SK-N-SH (cell line): ENCODE measurements at regions not wholly inside any gene's neighbourhood (a gene's known extent, or its start where the extent isn't known, plus 50 kb on each side); places are given as distances from the start of the nearest gene placed in this dataset.

Experiments used
- CTCF ChIA-PET: fragments of 300-600, 350-600 bp; formaldehyde crosslinking; extraction: SDS; loops from one replicate; lab custom pipeline; 2021; lab: Yijun Ruan, JAX
- POLR2A ChIA-PET: fragments of 350-600 bp; sonication (Branson Sonifier 250); formaldehyde crosslinking; extraction: SDS; loops from one replicate; lab custom pipeline; 2020; ENCODE audit warnings: antibody characterized with exemption, inconsistent platforms; lab: Yijun Ruan, JAX
- DNase-seq: peaks from one replicate; pipeline ENCODE4 v3.0.0; 2012
- H2AFZ ChIP-seq: fragments of 200-600 bp; sonication (generic); 2 replicates; pipeline ENCODE4 v1.8.1; 2016; ENCODE audit warnings: antibody characterized with exemption, mild to moderate bottlenecking, low read depth
- H3F3A ChIP-seq: fragments of 200-600 bp; sonication (generic); replicated peaks from 2 replicates; pipeline ENCODE3; 2016; ENCODE audit warnings: antibody characterized with exemption, mild to moderate bottlenecking; ENCODE audit not compliant: insufficient read depth
- H3K27ac ChIP-seq, 2 experiments: fragments of 200-500 bp in 1 of 2; fragments of 200-600 bp in 1 of 2; sonication (Bioruptor generic) in 1 of 2; sonication (generic), shearing (Covaris generic) in 1 of 2; 2 replicates each; pipeline versions ENCODE4 v1.5.1 to v1.6.1; 2014 to 2016; ENCODE audit warnings: low read depth in 2 of 2, inconsistent platforms in 1 of 2, low read length in 1 of 2, mild to moderate bottlenecking in 1 of 2, mixed read lengths in 1 of 2
- H3K27me3 ChIP-seq: fragments of 200-600 bp; sonication (generic), shearing (Covaris generic); 2 replicates; pipeline ENCODE4 v1.6.1; 2016; ENCODE audit warnings: mixed run types; ENCODE audit not compliant: insufficient read depth
- H3K36me3 ChIP-seq, 2 experiments: fragments of 200-500 bp in 1 of 2; fragments of 200-600 bp in 1 of 2; sonication (Bioruptor generic) in 1 of 2; sonication (generic) in 1 of 2; replicated peaks in 1 of 2; 2 replicates each; pipeline versions ENCODE3 to v1.5.1; 2014 to 2016; ENCODE audit warnings: low read length in 1 of 2, mild to moderate bottlenecking in 1 of 2; ENCODE audit not compliant: insufficient read depth in 2 of 2, control insufficient read depth in 1 of 2
- H3K4me1 ChIP-seq, 2 experiments: fragments of 200-500 bp in 1 of 2; fragments of 200-600 bp in 1 of 2; sonication (Bioruptor generic) in 1 of 2; sonication (generic), shearing (Covaris generic) in 1 of 2; 2 replicates each; pipeline versions ENCODE4 v1.5.1 to v1.6.1; 2014 to 2016; ENCODE audit warnings: low read depth in 1 of 2, low read length in 1 of 2, mixed run types in 1 of 2; ENCODE audit not compliant: insufficient read depth in 2 of 2, control insufficient read depth in 1 of 2
- H3K4me2 ChIP-seq: fragments of 200-600 bp; sonication (generic), shearing (Covaris generic); 2 replicates; pipeline ENCODE4 v1.6.1; 2017; ENCODE audit warnings: mixed run types
- H3K4me3 ChIP-seq, 2 experiments: fragments of 200-500 bp in 1 of 2; fragments of 200-600 bp in 1 of 2; sonication (Bioruptor generic) in 1 of 2; sonication (generic), shearing (Covaris generic) in 1 of 2; 2 replicates each; pipeline versions ENCODE4 v1.5.1 to v1.8.1; 2014 to 2016; ENCODE audit warnings: low read depth in 2 of 2, inconsistent platforms in 1 of 2, low read length in 1 of 2, mild to moderate bottlenecking in 1 of 2, mixed read lengths in 1 of 2, moderate library complexity in 1 of 2
- H3K79me2 ChIP-seq: fragments of 200-600 bp; sonication (generic); 2 replicates; pipeline ENCODE4 v1.8.1; 2017; ENCODE audit warnings: mild to moderate bottlenecking; ENCODE audit not compliant: insufficient read depth
- H3K9ac ChIP-seq: fragments of 200-600 bp; sonication (generic); 2 replicates; pipeline ENCODE4 v1.6.1; 2017; ENCODE audit warnings: mixed run types
- H3K9me2 ChIP-seq: fragments of 200-600 bp; sonication (generic); 2 replicates; pipeline ENCODE4 v1.6.1; 2017; ENCODE audit warnings: mixed run types
- H3K9me3 ChIP-seq: fragments of 200-600 bp; sonication (generic); 2 replicates; pipeline ENCODE4 v1.6.1; 2017; ENCODE audit warnings: mixed run types, mild to moderate bottlenecking, moderate library complexity
- H4K20me1 ChIP-seq: fragments of 200-600 bp; sonication (generic); 2 replicates; pipeline ENCODE4 v1.6.1; 2017; ENCODE audit warnings: mild to moderate bottlenecking, mixed run types; ENCODE audit not compliant: insufficient read depth
- ELF1 ChIP-seq: IDR thresholded peaks from 2 replicates; pipeline ENCODE4 v1.4.0; 2012
- FOXM1 ChIP-seq: IDR thresholded peaks from 2 replicates; pipeline ENCODE4 v1.4.0; 2012; ENCODE audit warnings: low read depth, mild to moderate bottlenecking
- GABPA ChIP-seq: IDR thresholded peaks from 2 replicates; pipeline ENCODE4 v1.4.0; 2012; ENCODE audit warnings: low read depth, mild to moderate bottlenecking
- GATA2 ChIP-seq: sonication (generic); formaldehyde crosslinking; IDR thresholded peaks from 2 replicates; pipeline ENCODE4 v1.5.0; 2020; ENCODE audit warnings: mild to moderate bottlenecking, missing genetic modification reagents
- NRF1 ChIP-seq: IDR thresholded peaks from 2 replicates; pipeline ENCODE4 v1.6.1; 2012; ENCODE audit warnings: low read depth, mild to moderate bottlenecking, low read length
- PBX3 ChIP-seq: IDR thresholded peaks from 2 replicates; pipeline ENCODE4; 2012
- RAD21 ChIP-seq: IDR thresholded peaks from 2 replicates; pipeline ENCODE4 v1.6.1; 2012; ENCODE audit warnings: mild to moderate bottlenecking, low read length
- RCOR1 ChIP-seq: fragments of 150-350 bp; IDR thresholded peaks from 2 replicates; pipeline ENCODE4 v1.6.1; 2017; ENCODE audit warnings: antibody characterized with exemption, low read length
- RFX5 ChIP-seq: IDR thresholded peaks from 2 replicates; pipeline ENCODE4 v1.6.1; 2012; ENCODE audit warnings: mild to moderate bottlenecking, improper control_type of control experiment, low read length
- RXRA ChIP-seq: IDR thresholded peaks from 2 replicates; pipeline ENCODE4 v1.4.0; 2012; ENCODE audit warnings: low read depth, mild to moderate bottlenecking, borderline replicate concordance
- SMC3 ChIP-seq: IDR thresholded peaks from 2 replicates; pipeline ENCODE4 v1.6.1; 2012; ENCODE audit warnings: low read depth, low read length, improper control_type of control experiment
- TAF1 ChIP-seq: IDR thresholded peaks from 2 replicates; pipeline ENCODE4 v1.6.1; 2012; ENCODE audit warnings: low read depth, mild to moderate bottlenecking, low read length, moderate library complexity, borderline replicate concordance
- TCF12 ChIP-seq: IDR thresholded peaks from 2 replicates; pipeline ENCODE4 v1.4.0; 2012
- YY1 ChIP-seq: IDR thresholded peaks from 2 replicates; pipeline ENCODE4 v1.4.0; 2012; ENCODE audit warnings: low read depth, mild to moderate bottlenecking
- ZBTB33 ChIP-seq: IDR thresholded peaks from 2 replicates; pipeline ENCODE4 v1.4.0; 2012; ENCODE audit warnings: low read depth, borderline replicate concordance
- WGBS: methylation state at CpG from one replicate; pipeline ENCODE4 v1.1.6; 2017; ENCODE audit warnings: low lambda C conversion rate; 5-methylcytosine and 5-hydroxymethylcytosine counted together
- TF ChIP-seq, protein P1 (sequence below): IDR thresholded peaks from 2 replicates; pipeline ENCODE4 v1.6.1; 2012; ENCODE audit warnings: mild to moderate bottlenecking, low read depth, low read length, moderate library complexity

DNA sequence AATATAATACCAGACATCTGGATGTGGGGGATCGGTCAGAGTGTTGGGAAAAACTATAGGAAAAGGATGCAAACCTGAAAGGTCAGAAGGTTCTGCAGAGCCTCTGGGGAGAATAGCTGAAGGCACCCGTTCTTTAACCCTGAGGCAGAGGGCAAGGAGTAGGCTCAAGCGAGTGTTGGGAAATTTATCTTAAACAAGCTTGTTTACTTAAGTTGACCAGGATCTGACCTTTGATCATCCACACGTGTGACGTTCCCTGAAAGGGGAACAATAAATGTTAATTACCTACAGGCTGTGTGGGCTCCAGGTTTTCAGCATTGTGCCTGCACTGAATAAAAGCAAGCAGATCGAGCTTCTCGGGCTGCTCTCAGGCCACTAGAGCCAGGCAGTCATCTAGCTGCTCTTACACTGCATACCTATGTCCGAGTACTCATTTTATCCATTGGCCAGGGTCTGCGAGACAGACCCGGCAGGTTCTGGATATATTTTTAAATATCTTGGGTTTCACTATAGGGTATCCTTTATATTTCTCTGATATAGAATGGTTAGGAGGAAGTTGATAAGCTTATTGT is 400.6 kb upstream of the CHST9 start:
- no peaks in the 10 kb centered on the region for H3K27me3 ChIP-seq
- TF ChIP-seq YY1 (no peak), TAF1 (no peak), GATA2 (CRISPR knock-in tag) (no peak), ELF1 (no peak), NRF1 (no peak), ZBTB33 (no peak), SMC3 (no peak), GABPA (no peak), TCF12 (no peak), RCOR1 (no peak), RAD21 (no peak), FOXM1 (no peak)
- TF ChIP-seq, all 33 proteins: peak for 0
- CTCF ChIA-PET = interaction anchor here (0.9 to 2.5 kb wide), 4 partner anchors 14 to 568 kb away, joined by 3 to 14 read pairs (median 4); no protein-coding TSS in a partner anchor

DNA sequence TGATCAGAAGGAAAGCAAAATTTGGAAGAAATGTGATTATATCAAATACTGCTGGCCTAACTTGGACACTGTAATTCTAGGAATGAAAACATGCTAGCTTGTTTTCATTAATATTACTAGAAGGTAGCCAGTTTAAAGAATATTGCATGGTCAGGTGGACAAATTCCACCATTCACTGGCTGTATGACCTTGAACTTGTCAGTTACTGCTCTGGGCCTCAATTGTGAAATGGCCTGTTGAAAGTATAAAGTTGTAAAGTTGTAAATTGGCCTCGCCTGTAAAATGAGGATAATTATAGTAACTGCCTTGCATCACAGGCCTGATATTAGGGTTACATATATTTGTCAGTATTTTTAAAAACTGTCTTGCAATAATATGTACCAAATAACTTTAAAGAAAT is 398.4 kb upstream of the CHST9 start:
- Histone ChIP-seq H3K27ac (no peak overlapping the region), H4K20me1 (no peaks in the 10 kb centered on the region), H3K4me2 (no peak overlapping the region), H2AFZ (no peak overlapping the region), H3K9ac (no peak overlapping the region), H3K4me1 (no peaks in the 10 kb centered on the region; a peak in 1 of 4 replicates), H3K27me3 (no peaks in the 10 kb centered on the region), H3K36me3 (no peaks in the 10 kb centered on the region), H3K9me3 (no peaks in the 10 kb centered on the region), H3K9me2 (no peaks in the 10 kb centered on the region), H3K79me2 (no peaks in the 10 kb centered on the region), H3K4me3 (no peak overlapping the region), H3F3A (no peaks in the 10 kb centered on the region)
- no peak for DNase-seq
- WGBS = 25% methylated on average over 1 of the region's 1 CpG
- TF ChIP-seq ELF1 (no peak), RFX5 (no peak), RXRA (no peak), PBX3 (no peak), GABPA (no peak), GATA2 (CRISPR knock-in tag) (no peak)
- TF ChIP-seq, protein P1, sequence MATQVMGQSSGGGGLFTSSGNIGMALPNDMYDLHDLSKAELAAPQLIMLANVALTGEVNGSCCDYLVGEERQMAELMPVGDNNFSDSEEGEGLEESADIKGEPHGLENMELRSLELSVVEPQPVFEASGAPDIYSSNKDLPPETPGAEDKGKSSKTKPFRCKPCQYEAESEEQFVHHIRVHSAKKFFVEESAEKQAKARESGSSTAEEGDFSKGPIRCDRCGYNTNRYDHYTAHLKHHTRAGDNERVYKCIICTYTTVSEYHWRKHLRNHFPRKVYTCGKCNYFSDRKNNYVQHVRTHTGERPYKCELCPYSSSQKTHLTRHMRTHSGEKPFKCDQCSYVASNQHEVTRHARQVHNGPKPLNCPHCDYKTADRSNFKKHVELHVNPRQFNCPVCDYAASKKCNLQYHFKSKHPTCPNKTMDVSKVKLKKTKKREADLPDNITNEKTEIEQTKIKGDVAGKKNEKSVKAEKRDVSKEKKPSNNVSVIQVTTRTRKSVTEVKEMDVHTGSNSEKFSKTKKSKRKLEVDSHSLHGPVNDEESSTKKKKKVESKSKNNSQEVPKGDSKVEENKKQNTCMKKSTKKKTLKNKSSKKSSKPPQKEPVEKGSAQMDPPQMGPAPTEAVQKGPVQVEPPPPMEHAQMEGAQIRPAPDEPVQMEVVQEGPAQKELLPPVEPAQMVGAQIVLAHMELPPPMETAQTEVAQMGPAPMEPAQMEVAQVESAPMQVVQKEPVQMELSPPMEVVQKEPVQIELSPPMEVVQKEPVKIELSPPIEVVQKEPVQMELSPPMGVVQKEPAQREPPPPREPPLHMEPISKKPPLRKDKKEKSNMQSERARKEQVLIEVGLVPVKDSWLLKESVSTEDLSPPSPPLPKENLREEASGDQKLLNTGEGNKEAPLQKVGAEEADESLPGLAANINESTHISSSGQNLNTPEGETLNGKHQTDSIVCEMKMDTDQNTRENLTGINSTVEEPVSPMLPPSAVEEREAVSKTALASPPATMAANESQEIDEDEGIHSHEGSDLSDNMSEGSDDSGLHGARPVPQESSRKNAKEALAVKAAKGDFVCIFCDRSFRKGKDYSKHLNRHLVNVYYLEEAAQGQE = no peak
- ChIA-PET CTCF (no interaction called here), POLR2A (no interaction called here)

More for the DNA sequence above, 400.6 kb upstream of the CHST9 start:
- Histone ChIP-seq H3K27ac (no peak overlapping the region), H3K9me2 (no peaks in the 10 kb centered on the region), H3K9me3 (no peaks in the 10 kb centered on the region), H3K4me1 (no peaks in the 10 kb centered on the region; a peak in 1 of 4 replicates), H3F3A (no peaks in the 10 kb centered on the region), H3K9ac (no peak overlapping the region), H4K20me1 (no peaks in the 10 kb centered on the region), H3K79me2 (no peaks in the 10 kb centered on the region), H3K4me2 (no peak overlapping the region), H2AFZ (no peak overlapping the region), H3K36me3 (no peaks in the 10 kb centered on the region), H3K4me3 (no peak overlapping the region)
- no peak for DNase-seq
- POLR2A ChIA-PET = no interaction called here
- WGBS = 56% methylated on average over 10 of the region's 10 CpGs
